ENCODE measurements at regions not wholly inside any gene's neighbourhood (a gene's known extent, or its start where the extent isn't known, plus 50 kb on each side); places are given as distances from the start of the nearest gene placed in this dataset.

DNA sequence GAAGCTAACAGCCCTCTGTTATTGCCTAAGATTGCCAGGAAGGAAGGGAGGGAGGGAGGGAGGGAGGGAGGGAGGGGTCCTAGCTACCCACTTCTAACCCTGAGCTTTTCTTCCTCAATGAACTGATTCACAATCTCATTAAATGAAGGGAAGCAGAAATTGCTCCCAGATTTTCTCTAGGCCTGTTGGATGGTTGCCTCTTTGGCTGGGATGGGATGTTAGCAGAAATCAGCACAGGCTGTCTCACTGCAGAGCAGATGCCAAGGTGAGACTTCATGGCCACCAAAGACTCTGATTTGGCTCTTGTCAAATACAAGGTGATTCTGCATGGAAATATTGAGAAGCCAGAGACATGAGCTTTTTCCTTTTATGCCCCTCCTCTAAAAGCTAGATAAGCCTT, 578.6 kb downstream of the ACTL7B start:
- no peak overlapping the region for H4K5ac ChIP-seq (ENCODE audit: low read depth, low read length)
- in situ Hi-C loops (cut with MboI; ENCODE audit: low sequenced_read_pairs) (loop anchor here (10.0 kb wide), 1 partner anchor 642 kb away; no protein-coding TSS in a partner anchor), intact Hi-C loops (cut with micrococcal nuclease) (no loop called here), dilution Hi-C loops (cut with HindIII; ENCODE audit: low sequenced_read_pairs, unreplicated experiment) (no loop called here)
- no peak overlapping the region for H2BK20ac ChIP-seq (ENCODE audit: low read depth, low read length)
- no peaks in the 10 kb centered on the region for H3K27me3 ChIP-seq (ENCODE audit: control insufficient read depth, insufficient read depth, low read length)
- no peak overlapping the region for H2BK120ac ChIP-seq (ENCODE audit: low read depth, low read length)
- no peaks in the 10 kb centered on the region for H3K9me1 ChIP-seq (ENCODE audit: insufficient read depth, low read length)
- H2AFZ ChIP-seq (replicated peaks; ENCODE audit: low read length, poor library complexity): no peak overlapping the region
- no peak overlapping the region for H2AK5ac ChIP-seq (ENCODE audit: low read depth, low read length)
- no peak overlapping the region for H3K56ac ChIP-seq (ENCODE audit: extremely low read depth, insufficient read depth, low read length)
- no peak overlapping the region for H3K14ac ChIP-seq (replicated peaks; ENCODE audit: low read depth, low read length)
- H4K8ac ChIP-seq (ENCODE audit: low read depth in 2 of 2, low read length in 2 of 2): no peak overlapping the region
- H3K4me3 ChIP-seq (ENCODE audit: insufficient read depth, low read depth, low read length): no peak overlapping the region
- no peak overlapping the region for H3K4me2 ChIP-seq (ENCODE audit: low read depth, low read length)
- no peak overlapping the region for H3K18ac ChIP-seq (ENCODE audit: low read depth, low read length)
- TF ChIP-seq MAZ (IDR thresholded peaks at IDR 0.05; ENCODE audit: borderline replicate concordance, low read depth, low read length): no peak
- TF ChIP-seq RCOR1 (IDR thresholded peaks at IDR 0.05; ENCODE audit: insufficient replicate concordance, low read length): no peak
- TF ChIP-seq CEBPB (IDR thresholded peaks at IDR 0.05; ENCODE audit: low read depth, low read length): no peak
- TF ChIP-seq FOS (IDR thresholded peaks at IDR 0.05; ENCODE audit: low read depth, low read length): no peak
- no peak for TF ChIP-seq SMC3 (IDR thresholded peaks at IDR 0.05; ENCODE audit: low read depth, low read length)
- TF ChIP-seq, protein P1, sequence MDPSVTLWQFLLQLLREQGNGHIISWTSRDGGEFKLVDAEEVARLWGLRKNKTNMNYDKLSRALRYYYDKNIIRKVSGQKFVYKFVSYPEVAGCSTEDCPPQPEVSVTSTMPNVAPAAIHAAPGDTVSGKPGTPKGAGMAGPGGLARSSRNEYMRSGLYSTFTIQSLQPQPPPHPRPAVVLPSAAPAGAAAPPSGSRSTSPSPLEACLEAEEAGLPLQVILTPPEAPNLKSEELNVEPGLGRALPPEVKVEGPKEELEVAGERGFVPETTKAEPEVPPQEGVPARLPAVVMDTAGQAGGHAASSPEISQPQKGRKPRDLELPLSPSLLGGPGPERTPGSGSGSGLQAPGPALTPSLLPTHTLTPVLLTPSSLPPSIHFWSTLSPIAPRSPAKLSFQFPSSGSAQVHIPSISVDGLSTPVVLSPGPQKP (IDR thresholded peaks at IDR 0.05; ENCODE audit: borderline replicate concordance, low read depth, low read length): no peak
- no peaks in the 10 kb centered on the region for H3K36me3 ChIP-seq (ENCODE audit: control insufficient read depth, insufficient read depth, low read length)
- ATAC-seq (ENCODE audit: low read depth) (no peak), DNase-seq (no peak)
- no peak overlapping the region for H3K4ac ChIP-seq (ENCODE audit: low read depth, low read length)
- H3K9ac ChIP-seq (ENCODE audit: low read depth, low read length): no peak overlapping the region
- H3K4me1 ChIP-seq (ENCODE audit: control insufficient read depth, insufficient read depth, low read length): peaks cover 2% of the 10 kb centered on the region; the same call in 1 of the 2 replicates
- H3K79me1 ChIP-seq (ENCODE audit: low read depth in 1 of 2, low read length in 2 of 2): no peaks in the 10 kb centered on the region
- POLR2A ChIA-PET (ENCODE audit: unreplicated experiment): no interaction called here
- no peak overlapping the region for H2BK5ac ChIP-seq (ENCODE audit: low read depth, low read length, poor library complexity, severe bottlenecking)
- no peak overlapping the region for H2AK9ac ChIP-seq (replicated peaks; ENCODE audit: low read depth, low read length, poor library complexity)
- no peak overlapping the region for H2BK15ac ChIP-seq (ENCODE audit: low read depth, low read length)
- H3K9me3 ChIP-seq (ENCODE audit: control insufficient read depth, insufficient read depth, low read length): no peaks in the 10 kb centered on the region
- H3K27ac ChIP-seq (ENCODE audit: insufficient read depth, low read length): no peak overlapping the region
- H3K23ac ChIP-seq (ENCODE audit: low read depth, low read length): no peak overlapping the region
- no peak overlapping the region for H4K91ac ChIP-seq (ENCODE audit: insufficient read depth, low read depth, low read length)
- CTCF ChIA-PET: no interaction called here
- no TSS peak for BruUV-seq (replicated peaks)
- no peaks in the 10 kb centered on the region for H4K20me1 ChIP-seq (ENCODE audit: insufficient read depth, low read length)
